T-helper 1 cell treated with Interleukin-12 subunit alpha and Interleukin-12 subunit beta and Interleukin-4 antibody, amounts not matched to agents 30 μg/mL and 1 μg/mL, for 36 hours (primary cell): ENCODE measurements at regions not wholly inside any gene's neighbourhood (a gene's known extent, or its start where the extent isn't known, plus 50 kb on each side); places are given as distances from the start of the nearest gene placed in this dataset.
"Not testable (repeated sequence)": the region's sequence is repeated elsewhere in the genome, so short reads cannot be mapped to it uniquely, and the experiment has no call there.

ENCODE experiments used
- H3K27ac Mint-ChIP-seq: one replicate; pipeline ENCODE4 v1.8.0; 2021; ENCODE audit warnings: mild to moderate bottlenecking, mixed read lengths
- H3K27me3 Mint-ChIP-seq: one replicate; pipeline ENCODE4 v1.8.0; 2021; ENCODE audit warnings: low read depth, mixed read lengths
- H3K36me3 Mint-ChIP-seq: one replicate; pipeline ENCODE4 v1.8.0; 2021; ENCODE audit warnings: low read depth, mixed read lengths
- H3K4me1 Mint-ChIP-seq: one replicate; pipeline ENCODE4 v1.8.0; 2021; ENCODE audit warnings: low read depth, mixed read lengths
- H3K4me3 Mint-ChIP-seq: one replicate; pipeline ENCODE4 v1.8.0; 2021; ENCODE audit warnings: mild to moderate bottlenecking, moderate library complexity, mixed read lengths
- H3K9me3 Mint-ChIP-seq: one replicate; pipeline ENCODE4 v1.8.0; 2021; ENCODE audit warnings: mixed read lengths

- H3K4me3 Mint-ChIP-seq, H3K9me3 Mint-ChIP-seq, H3K36me3 Mint-ChIP-seq, H3K27me3 Mint-ChIP-seq, H3K27ac Mint-ChIP-seq, H3K4me1 Mint-ChIP-seq: not testable (repeated sequence)
Measured at GRCh38 chr16:70062947-70063346, 51.2 kb upstream of the PDPR start.
